Muscle of arm (tissue), 1 donor: ENCODE measurements at regions not wholly inside any gene's neighbourhood (a gene's known extent, or its start where the extent isn't known, plus 50 kb on each side); places are given as distances from the start of the nearest gene placed in this dataset.

Experiments used
- DNase-seq: peaks from one replicate; pipeline ENCODE4 v3.0.0-alpha.2; 2013

- no peak for DNase-seq
These were observed 168.2 kb upstream of the PMEPA1 start for GRCh38 chr20:57877995-57878394.

- no peak for DNase-seq
These were observed 167.5 kb upstream of the PMEPA1 start for GRCh38 chr20:57877131-57877824.

DNA sequence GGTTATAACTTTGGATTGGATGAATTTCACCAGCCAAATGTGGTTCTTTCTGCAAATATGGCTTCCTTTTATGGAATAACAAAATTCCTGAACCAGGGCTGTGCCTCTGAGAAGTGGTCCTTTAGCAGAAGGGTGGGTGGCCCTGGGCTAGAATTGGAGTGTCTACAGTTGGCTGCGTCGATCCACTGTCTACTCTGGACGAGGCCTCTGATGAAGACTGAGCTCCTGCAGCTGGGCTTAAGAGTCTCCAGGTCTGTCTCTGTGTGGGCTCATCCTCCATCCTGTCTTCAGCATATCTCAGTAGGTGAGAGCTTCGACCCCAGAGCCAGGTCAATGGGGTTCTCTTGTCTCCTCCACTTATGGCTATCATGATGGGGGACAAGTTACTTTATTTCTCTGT is 166.3 kb upstream of the PMEPA1 start:
- no peak for DNase-seq

- no peak for DNase-seq
These were observed 164.3 kb upstream of the PMEPA1 start for GRCh38 chr20:57874141-57874540.

- DNase-seq: no peak
These were observed 163.1 kb upstream of the PMEPA1 start for GRCh38 chr20:57872816-57873409.

DNA sequence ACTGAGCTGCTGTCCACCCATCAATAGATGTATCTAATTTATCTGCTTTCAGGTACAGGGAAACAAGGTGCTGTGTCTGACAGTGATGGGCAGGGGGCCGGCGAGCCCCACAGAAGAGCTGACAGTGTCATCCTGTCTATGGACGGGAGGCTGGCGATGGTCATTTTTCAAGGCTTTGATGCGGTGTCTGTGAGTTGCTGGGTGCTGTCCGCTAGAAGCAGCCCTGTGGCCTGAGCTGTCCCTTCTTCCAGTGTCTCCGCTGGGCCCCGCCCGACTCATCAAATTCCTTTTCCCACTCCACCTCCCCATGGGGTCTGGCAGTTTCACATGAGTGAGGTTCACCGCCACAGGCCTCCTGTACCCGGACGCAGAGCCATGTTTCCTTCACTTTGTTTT is 161.4 kb upstream of the PMEPA1 start:
- no peak for DNase-seq

DNA sequence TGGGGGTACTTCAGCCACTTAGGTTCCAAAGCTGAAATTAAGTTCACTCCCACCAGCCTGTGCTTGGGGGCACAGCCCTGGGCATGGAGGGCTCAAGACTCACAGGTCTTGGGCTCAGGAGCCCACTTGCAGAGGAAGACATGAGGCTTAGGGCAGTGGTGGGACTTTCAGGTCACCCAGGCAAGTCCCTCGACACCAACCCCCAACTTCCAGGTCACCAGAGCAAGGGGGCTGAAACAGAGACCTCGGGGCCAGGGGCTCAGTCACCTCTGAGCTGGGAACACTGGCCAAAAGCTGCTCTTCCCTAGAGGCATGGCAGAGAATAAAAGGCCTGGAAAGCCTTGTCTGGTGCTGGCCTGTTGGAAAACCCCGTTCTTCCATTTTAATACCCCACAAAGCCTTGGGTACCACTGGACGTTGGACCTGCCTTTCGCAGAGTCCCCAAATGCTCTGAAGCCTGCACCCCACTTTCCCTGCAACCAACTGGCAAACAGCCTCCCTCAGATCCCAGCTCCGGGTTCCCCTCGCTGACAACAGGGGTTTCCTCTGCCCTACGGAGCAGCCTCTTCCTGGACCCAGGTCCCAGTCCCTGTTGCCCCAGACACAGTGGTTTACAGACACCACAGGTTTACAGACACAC is 160.9 kb upstream of the PMEPA1 start:
- DNase-seq: no peak

GRCh38 chr20:57869951-57870315 is 160.1 kb upstream of the PMEPA1 start:
- no peak for DNase-seq

- DNase-seq: no peak
These were observed 159.6 kb upstream of the PMEPA1 start for GRCh38 chr20:57869291-57869950.

DNA sequence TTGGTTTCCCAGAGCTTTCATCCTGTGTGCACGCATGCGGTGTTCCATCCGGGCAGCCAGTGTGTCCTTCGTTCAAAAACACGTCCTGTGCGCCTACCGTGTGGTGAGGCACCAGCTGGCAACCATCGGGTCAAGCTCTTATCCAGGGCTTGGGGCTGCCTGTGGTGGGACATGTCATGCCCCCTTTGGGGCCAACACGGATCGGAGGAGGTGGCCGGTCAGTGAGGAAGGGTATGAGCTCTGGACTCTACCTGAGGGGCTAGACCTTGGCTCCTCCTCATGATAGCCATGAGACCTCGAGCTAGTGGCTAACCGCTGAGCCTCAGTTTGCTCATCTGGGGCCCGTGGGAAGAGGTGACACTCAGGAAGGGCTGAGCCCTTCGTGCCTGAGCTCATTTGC is 158.5 kb upstream of the PMEPA1 start:
- DNase-seq: no peak

- no peak for DNase-seq
These were observed 158.0 kb upstream of the PMEPA1 start for GRCh38 chr20:57867807-57868206.

- DNase-seq: no peak
These were observed 157.5 kb upstream of the PMEPA1 start for GRCh38 chr20:57867181-57867803.

GRCh38 chr20:57866250-57867106 is 156.7 kb upstream of the PMEPA1 start:
- no peak for DNase-seq

GRCh38 chr20:57865266-57865665 is 155.5 kb upstream of the PMEPA1 start:
- DNase-seq: no peak

GRCh38 chr20:57860576-57860975 is 150.8 kb upstream of the PMEPA1 start:
- DNase-seq: no peak

- no peak for DNase-seq
These were observed 148.2 kb upstream of the PMEPA1 start for GRCh38 chr20:57857969-57858368.

- DNase-seq: no peak
These were observed 147.3 kb upstream of the PMEPA1 start for GRCh38 chr20:57857118-57857517.

DNA sequence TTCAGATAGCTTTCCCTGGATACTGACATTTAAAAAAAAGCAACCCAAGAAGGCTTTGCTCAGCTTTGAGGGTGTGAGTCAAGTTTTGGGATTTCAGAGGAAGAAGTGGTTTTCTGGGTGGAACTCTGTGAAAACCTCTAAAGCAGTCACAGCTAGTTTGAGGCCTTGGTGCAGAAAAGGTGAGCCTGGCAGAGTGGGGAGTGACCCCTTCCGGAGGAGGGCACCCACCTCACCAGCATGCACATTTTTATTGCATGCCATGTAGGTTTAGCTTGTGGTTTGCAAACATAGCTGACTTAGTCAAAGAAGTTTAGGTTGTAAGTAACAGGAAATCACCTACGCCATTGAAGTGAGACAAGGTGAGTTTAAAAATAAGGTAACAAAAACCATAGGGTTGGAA is 146.8 kb upstream of the PMEPA1 start:
- DNase-seq: no peak

- DNase-seq: no peak
These were observed 142.0 kb upstream of the PMEPA1 start for GRCh38 chr20:57851796-57852195.

- no peak for DNase-seq
These were observed 141.3 kb upstream of the PMEPA1 start for GRCh38 chr20:57851025-57851682.
